HG02588 (cell line): ENCODE measurements at regions not wholly inside any gene's neighbourhood (a gene's known extent, or its start where the extent isn't known, plus 50 kb on each side); places are given as distances from the start of the nearest gene placed in this dataset.
A peak's percentile ranks its signal among the peaks of the same experiment; 100 is the strongest.
"Not testable (repeated sequence)": the region's sequence is repeated elsewhere in the genome, so short reads cannot be mapped to it uniquely, and the experiment has no call there.

Source experiments
- ATAC-seq: cut with Tn5 transposase; IDR thresholded peaks from one replicate; pipeline ENCODE4 v1.9.1; 2021; ENCODE audit warnings: mild to moderate bottlenecking, moderate library complexity; ENCODE audit not compliant: unreplicated experiment

GRCh38 chr4:82301390-82301789 lies 72.4 kb downstream of the HNRNPD start:
- ATAC-seq, result not testable (repeated sequence)

- ATAC-seq, result peak; percentile 100
These were observed 80.5 kb downstream of the HNRNPD start for GRCh38 chr4:82293304-82293703.

- no peak for ATAC-seq
These were observed 86.1 kb downstream of the HNRNPD start for GRCh38 chr4:82287720-82288119.

GRCh38 chr4:82284858-82285805 lies 88.7 kb downstream of the HNRNPD start:
- peak; percentile 100 for ATAC-seq

GRCh38 chr4:82284475-82284857 lies 89.3 kb downstream of the HNRNPD start:
- ATAC-seq, result no peak

GRCh38 chr4:82282875-82283274 lies 90.9 kb downstream of the HNRNPD start:
- ATAC-seq, result no peak

GRCh38 chr4:82279550-82279949 lies 94.2 kb downstream of the HNRNPD start:
- not testable (repeated sequence) for ATAC-seq

- no peak for ATAC-seq
These were observed 97.5 kb downstream of the HNRNPD start for GRCh38 chr4:82276332-82276640.

- ATAC-seq, result no peak
These were observed 98.1 kb downstream of the HNRNPD start for GRCh38 chr4:82275431-82276331.

GRCh38 chr4:82274700-82275099 lies 99.1 kb downstream of the HNRNPD start:
- ATAC-seq, result not testable (repeated sequence)

- not testable (repeated sequence) for ATAC-seq
These were observed 101.3 kb downstream of the HNRNPD start for GRCh38 chr4:82272523-82272922.

- not testable (repeated sequence) for ATAC-seq
These were observed 101.8 kb downstream of the HNRNPD start for GRCh38 chr4:82271915-82272480.

GRCh38 chr4:82268826-82269193 lies 105.0 kb downstream of the HNRNPD start:
- ATAC-seq, result no peak

- peak; percentile 78 for ATAC-seq
These were observed 105.6 kb downstream of the HNRNPD start for GRCh38 chr4:82268050-82268825.

GRCh38 chr4:82267506-82267905 lies 106.3 kb downstream of the HNRNPD start:
- ATAC-seq, result no peak

- no peak for ATAC-seq
These were observed 107.4 kb downstream of the HNRNPD start for GRCh38 chr4:82266345-82266744.

- ATAC-seq, result no peak
These were observed 112.7 kb downstream of the HNRNPD start for GRCh38 chr4:82261084-82261483.

- no peak for ATAC-seq
These were observed 113.2 kb downstream of the HNRNPD start for GRCh38 chr4:82260632-82261031.

GRCh38 chr4:82256718-82257117 lies 117.1 kb downstream of the HNRNPD start:
- ATAC-seq, result no peak

GRCh38 chr4:82255657-82256056 lies 118.1 kb downstream of the HNRNPD start:
- ATAC-seq, result no peak
